GM10266 (cell line): ENCODE measurements at regions not wholly inside any gene's neighbourhood (a gene's known extent, or its start where the extent isn't known, plus 50 kb on each side); places are given as distances from the start of the nearest gene placed in this dataset.
"Not testable (repeated sequence)": the region's sequence is repeated elsewhere in the genome, so short reads cannot be mapped to it uniquely, and the experiment has no call there.

Experiments used
- DNase-seq: peaks from one replicate; pipeline ENCODE4 v3.0.0; 2012; ENCODE audit errors: extremely low spot score
- CTCF ChIP-seq: IDR thresholded peaks from 2 replicates; pipeline ENCODE4 v1.5.1; 2012; ENCODE audit warnings: mild to moderate bottlenecking, low read depth; ENCODE audit not compliant: control insufficient read depth, insufficient read depth; ENCODE audit errors: missing control alignments

- no peak for TF ChIP-seq CTCF
Measured at GRCh38 chr3:14263317-14264005, 84.8 kb downstream of the LSM3 start.

GRCh38 chr3:14265246-14265962, 86.8 kb downstream of the LSM3 start:
- no peak for DNase-seq
- no peak for TF ChIP-seq CTCF

More at GRCh38 chr3:14263317-14264005, 84.8 kb downstream of the LSM3 start:
- DNase-seq, result no peak

- DNase-seq, result no peak
- no peak for TF ChIP-seq CTCF
Measured at GRCh38 chr3:14266361-14266760, 87.7 kb downstream of the LSM3 start.

GRCh38 chr3:14267976-14268375, 89.4 kb downstream of the LSM3 start:
- DNase-seq, result no peak
- no peak for TF ChIP-seq CTCF

- DNase-seq, result no peak
- no peak for TF ChIP-seq CTCF
Measured at GRCh38 chr3:14268897-14269296, 90.3 kb downstream of the LSM3 start.

GRCh38 chr3:14272041-14272958, 93.7 kb downstream of the LSM3 start:
- DNase-seq, result not testable (repeated sequence)

- DNase-seq, result not testable (repeated sequence)
Measured at GRCh38 chr3:14272959-14273560, 94.4 kb downstream of the LSM3 start.
